K562 (cell line): ENCODE measurements at regions not wholly inside any gene's neighbourhood (a gene's known extent, or its start where the extent isn't known, plus 50 kb on each side); places are given as distances from the start of the nearest gene placed in this dataset.

Experiments
- PCBP2 ChIP-seq: fragments of 200-400 bp; formaldehyde crosslinking; IDR thresholded peaks from 2 replicates; pipeline ENCODE4 v1.6.1; 2018; ENCODE audit warnings: low read length, low read depth, mild to moderate bottlenecking, moderate library complexity; ENCODE audit not compliant: poor library complexity, severe bottlenecking
- TF ChIP-seq, protein P1 (sequence below): fragments of 250-450 bp; sonication (Bioruptor Pico); IDR thresholded peaks from 2 replicates; pipeline ENCODE4 v1.4.0; 2020; ENCODE audit warnings: mild to moderate bottlenecking, moderate library complexity, borderline replicate concordance
- TF ChIP-seq, protein P2 (sequence below): sonication (generic); formaldehyde crosslinking; IDR thresholded peaks from 2 replicates; pipeline ENCODE4 v1.8.1; 2023; ENCODE audit warnings: mild to moderate bottlenecking, missing genetic modification reagents, moderate library complexity

DNA sequence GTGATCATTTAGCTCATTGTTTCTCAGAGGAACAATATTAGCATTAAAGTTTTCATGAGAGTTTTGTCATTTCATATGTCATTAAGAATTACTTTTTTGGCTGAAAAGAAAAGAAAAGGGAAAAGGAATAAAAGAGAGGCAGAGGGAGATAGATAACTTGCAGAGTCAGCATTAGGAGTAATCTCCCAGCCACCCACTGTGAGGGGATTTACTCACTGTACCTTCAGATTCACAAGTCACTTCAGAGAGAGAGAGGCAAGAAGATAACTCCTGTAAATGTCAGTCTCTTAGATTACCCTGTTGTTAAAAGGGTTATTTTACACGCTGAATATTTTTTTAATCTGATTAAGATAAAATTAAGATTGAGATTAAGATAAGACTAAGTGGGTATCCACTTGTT, 125.2 kb downstream of the POU4F1 start:
- TF ChIP-seq PCBP2 = no peak
- TF ChIP-seq, protein P1, sequence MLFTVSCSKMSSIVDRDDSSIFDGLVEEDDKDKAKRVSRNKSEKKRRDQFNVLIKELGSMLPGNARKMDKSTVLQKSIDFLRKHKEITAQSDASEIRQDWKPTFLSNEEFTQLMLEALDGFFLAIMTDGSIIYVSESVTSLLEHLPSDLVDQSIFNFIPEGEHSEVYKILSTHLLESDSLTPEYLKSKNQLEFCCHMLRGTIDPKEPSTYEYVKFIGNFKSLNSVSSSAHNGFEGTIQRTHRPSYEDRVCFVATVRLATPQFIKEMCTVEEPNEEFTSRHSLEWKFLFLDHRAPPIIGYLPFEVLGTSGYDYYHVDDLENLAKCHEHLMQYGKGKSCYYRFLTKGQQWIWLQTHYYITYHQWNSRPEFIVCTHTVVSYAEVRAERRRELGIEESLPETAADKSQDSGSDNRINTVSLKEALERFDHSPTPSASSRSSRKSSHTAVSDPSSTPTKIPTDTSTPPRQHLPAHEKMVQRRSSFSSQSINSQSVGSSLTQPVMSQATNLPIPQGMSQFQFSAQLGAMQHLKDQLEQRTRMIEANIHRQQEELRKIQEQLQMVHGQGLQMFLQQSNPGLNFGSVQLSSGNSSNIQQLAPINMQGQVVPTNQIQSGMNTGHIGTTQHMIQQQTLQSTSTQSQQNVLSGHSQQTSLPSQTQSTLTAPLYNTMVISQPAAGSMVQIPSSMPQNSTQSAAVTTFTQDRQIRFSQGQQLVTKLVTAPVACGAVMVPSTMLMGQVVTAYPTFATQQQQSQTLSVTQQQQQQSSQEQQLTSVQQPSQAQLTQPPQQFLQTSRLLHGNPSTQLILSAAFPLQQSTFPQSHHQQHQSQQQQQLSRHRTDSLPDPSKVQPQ (CRISPR knock-in tag) = no peak
- TF ChIP-seq, protein P2, sequence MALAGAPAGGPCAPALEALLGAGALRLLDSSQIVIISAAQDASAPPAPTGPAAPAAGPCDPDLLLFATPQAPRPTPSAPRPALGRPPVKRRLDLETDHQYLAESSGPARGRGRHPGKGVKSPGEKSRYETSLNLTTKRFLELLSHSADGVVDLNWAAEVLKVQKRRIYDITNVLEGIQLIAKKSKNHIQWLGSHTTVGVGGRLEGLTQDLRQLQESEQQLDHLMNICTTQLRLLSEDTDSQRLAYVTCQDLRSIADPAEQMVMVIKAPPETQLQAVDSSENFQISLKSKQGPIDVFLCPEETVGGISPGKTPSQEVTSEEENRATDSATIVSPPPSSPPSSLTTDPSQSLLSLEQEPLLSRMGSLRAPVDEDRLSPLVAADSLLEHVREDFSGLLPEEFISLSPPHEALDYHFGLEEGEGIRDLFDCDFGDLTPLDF (CRISPR knock-in tag) = no peak
